ENCODE measurements at regions not wholly inside any gene's neighbourhood (a gene's known extent, or its start where the extent isn't known, plus 50 kb on each side); places are given as distances from the start of the nearest gene placed in this dataset.

- TF ChIP-seq CTCF (IDR thresholded peaks at IDR 0.05) = no peak
- TF ChIP-seq POLR2AphosphoS5 (IDR thresholded peaks at IDR 0.05) = no peak
Measured at GRCh38 chr3:181327349-181327748, 337.8 kb upstream of the DNAJC19 start.

Data from upper lobe of left lung (tissue), 4 donors.